ENCODE measurements at regions not wholly inside any gene's neighbourhood (a gene's known extent, or its start where the extent isn't known, plus 50 kb on each side); places are given as distances from the start of the nearest gene placed in this dataset.
"Not testable (repeated sequence)": the region's sequence is repeated elsewhere in the genome, so short reads cannot be mapped to it uniquely, and the experiment has no call there.

GRCh38 chrX:65451663-65452062 lies 82.9 kb downstream of the LAS1L start:
- DNase-seq = peak; percentile 30

- DNase-seq = no peak
Observed at GRCh38 chrX:65420154-65420553, 114.4 kb downstream of the LAS1L start.

GRCh38 chrX:65407662-65408061 lies 126.9 kb downstream of the LAS1L start:
- not testable (repeated sequence) for DNase-seq

GRCh38 chrX:65407157-65407626 lies 127.4 kb downstream of the LAS1L start:
- DNase-seq = no peak

GRCh38 chrX:65406532-65406931 lies 128.1 kb downstream of the LAS1L start:
- DNase-seq = peak; percentile 1

GRCh38 chrX:65392284-65392683 lies 142.3 kb downstream of the LAS1L start:
- no peak for DNase-seq

GRCh38 chrX:65389120-65389519 lies 145.5 kb downstream of the LAS1L start:
- DNase-seq = not testable (repeated sequence)
